Thyroid gland (tissue), 4 donors: ENCODE measurements at regions not wholly inside any gene's neighbourhood (a gene's known extent, or its start where the extent isn't known, plus 50 kb on each side); places are given as distances from the start of the nearest gene placed in this dataset.

Experiments used
- POLR2A ChIP-seq, 2 donors: fragments of 450-650 bp; IDR thresholded peaks; one replicate each; pipeline ENCODE4 v1.6.1; 2017; ENCODE audit warnings: antibody characterized with exemption in 2 of 2, mild to moderate bottlenecking in 2 of 2, moderate library complexity in 1 of 2
- TF ChIP-seq, protein P1 (sequence below), 6 experiments: fragments of 200-600 bp in 3 of 6; fragments of 450-650 bp in 3 of 6; sonication (generic) in 3 of 6; IDR thresholded peaks; one replicate each; pipeline ENCODE4 v1.5.1; 2016 to 2019; ENCODE audit warnings: antibody characterized with exemption in 6 of 6, mild to moderate bottlenecking in 2 of 6, inconsistent platforms in 1 of 6, moderate library complexity in 1 of 6

DNA sequence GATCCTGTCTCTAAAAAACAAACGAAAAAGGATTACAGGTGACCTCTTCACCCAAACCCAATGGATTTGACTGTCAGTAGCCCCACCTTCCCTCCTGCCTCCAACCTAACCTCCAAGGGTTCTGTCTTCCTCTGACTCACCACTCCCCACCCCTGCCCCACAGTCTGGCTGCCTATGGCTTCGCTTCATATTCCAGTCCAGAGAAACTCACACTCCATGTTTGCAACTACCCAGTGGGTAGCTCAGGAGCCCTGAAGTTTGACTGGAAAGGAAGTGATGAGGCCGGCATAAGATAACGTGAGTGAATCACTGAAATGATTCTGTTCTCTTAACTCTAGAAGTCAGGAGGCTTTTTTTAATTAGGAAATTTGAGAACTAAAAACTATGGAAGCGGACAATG, 303.9 kb downstream of the FOXO1 start:
- TF ChIP-seq, protein P1, sequence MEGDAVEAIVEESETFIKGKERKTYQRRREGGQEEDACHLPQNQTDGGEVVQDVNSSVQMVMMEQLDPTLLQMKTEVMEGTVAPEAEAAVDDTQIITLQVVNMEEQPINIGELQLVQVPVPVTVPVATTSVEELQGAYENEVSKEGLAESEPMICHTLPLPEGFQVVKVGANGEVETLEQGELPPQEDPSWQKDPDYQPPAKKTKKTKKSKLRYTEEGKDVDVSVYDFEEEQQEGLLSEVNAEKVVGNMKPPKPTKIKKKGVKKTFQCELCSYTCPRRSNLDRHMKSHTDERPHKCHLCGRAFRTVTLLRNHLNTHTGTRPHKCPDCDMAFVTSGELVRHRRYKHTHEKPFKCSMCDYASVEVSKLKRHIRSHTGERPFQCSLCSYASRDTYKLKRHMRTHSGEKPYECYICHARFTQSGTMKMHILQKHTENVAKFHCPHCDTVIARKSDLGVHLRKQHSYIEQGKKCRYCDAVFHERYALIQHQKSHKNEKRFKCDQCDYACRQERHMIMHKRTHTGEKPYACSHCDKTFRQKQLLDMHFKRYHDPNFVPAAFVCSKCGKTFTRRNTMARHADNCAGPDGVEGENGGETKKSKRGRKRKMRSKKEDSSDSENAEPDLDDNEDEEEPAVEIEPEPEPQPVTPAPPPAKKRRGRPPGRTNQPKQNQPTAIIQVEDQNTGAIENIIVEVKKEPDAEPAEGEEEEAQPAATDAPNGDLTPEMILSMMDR (IDR thresholded peaks at IDR 0.05) = no peak
- TF ChIP-seq POLR2A (IDR thresholded peaks at IDR 0.05) = no peak
